Endothelial cell of umbilical vein (primary cell): ENCODE measurements at regions not wholly inside any gene's neighbourhood (a gene's known extent, or its start where the extent isn't known, plus 50 kb on each side); places are given as distances from the start of the nearest gene placed in this dataset.
"Not testable (repeated sequence)": the region's sequence is repeated elsewhere in the genome, so short reads cannot be mapped to it uniquely, and the experiment has no call there.

Source experiments
- BruUV-seq: library from RNA; stranded (reverse); fragments of 400-500 nt; replicated peaks from 2 replicates; lab custom pipeline; 2021; lab: Mats Ljungman, UMichigan
- CTCF ChIA-PET: fragments of 300-600, 350-600 bp; sonication (Branson Sonifier 250); formaldehyde crosslinking; loops from one replicate; lab custom pipeline; 2021; ENCODE audit warnings: antibody characterized with exemption, inconsistent platforms; lab: Charles Lee
- POLR2A ChIA-PET: fragments of 300-600, 350-600 bp; sonication (Branson Sonifier 250); formaldehyde crosslinking; loops from one replicate; lab custom pipeline; 2021; ENCODE audit warnings: antibody characterized with exemption, inconsistent platforms; lab: Charles Lee
- DNase-seq: peaks from one replicate; pipeline ENCODE4 v3.0.0-alpha.2; 2011; ENCODE audit warnings: low read depth, low spot score
- FAIRE-seq: peaks from 2 replicates; lab custom pipeline; 2011; peaks lifted over from hg19 to GRCh38; lab: Jason Lieb, UNC
- H2AFZ ChIP-seq: 2 replicates; pipeline ENCODE4 v1.6.0; 2012; ENCODE audit warnings: low read depth, low read length, control low read depth, inconsistent platforms
- H3K27ac ChIP-seq: 2 replicates; pipeline ENCODE4 v1.5.1; 2011; ENCODE audit warnings: low read depth, mild to moderate bottlenecking, control low read depth, low read length, moderate library complexity; ENCODE audit not compliant: insufficient read depth
- H3K27me3 ChIP-seq, 2 experiments: 2 replicates each; pipeline versions ENCODE4 v1.6.0 to v1.6.1; 2011; ENCODE audit warnings: low read length in 2 of 2, mixed read lengths in 1 of 2; ENCODE audit not compliant: control insufficient read depth in 2 of 2, insufficient read depth in 2 of 2
- H3K36me3 ChIP-seq, 2 experiments: 2 replicates in 1 of 2; 3 replicates in 1 of 2; pipeline ENCODE4 v1.5.1; 2011; ENCODE audit warnings: low read length in 2 of 2, mild to moderate bottlenecking in 1 of 2, moderate library complexity in 1 of 2; ENCODE audit not compliant: control insufficient read depth in 2 of 2, insufficient read depth in 2 of 2; ENCODE audit errors: extremely low read depth in 1 of 2
- H3K4me1 ChIP-seq: 3 replicates; pipeline ENCODE4 v1.5.1; 2011; ENCODE audit warnings: mild to moderate bottlenecking, low read length; ENCODE audit not compliant: control insufficient read depth, insufficient read depth; ENCODE audit errors: extremely low read depth
- H3K4me2 ChIP-seq: 2 replicates; pipeline ENCODE4 v1.6.1; 2011; ENCODE audit warnings: low read length, control low read depth, mixed read lengths; ENCODE audit not compliant: insufficient read depth
- H3K4me3 ChIP-seq, 3 experiments: fragments of 200-600 bp in 1 of 3; sonication (generic), shearing (Covaris generic) in 1 of 3; replicated peaks in 1 of 3; 2 replicates each; pipeline ENCODE4 v1.5.1; 2011 to 2016; ENCODE audit warnings: control low read depth in 3 of 3, low read length in 3 of 3, mild to moderate bottlenecking in 2 of 3, inconsistent platforms in 1 of 3, low read depth in 1 of 3, moderate library complexity in 1 of 3; ENCODE audit not compliant: insufficient read depth in 1 of 3
- H3K79me2 ChIP-seq: 2 replicates; pipeline ENCODE4 v1.6.0; 2012; ENCODE audit warnings: low read length, inconsistent platforms; ENCODE audit not compliant: control insufficient read depth, insufficient read depth
- H3K9ac ChIP-seq: replicated peaks from 2 replicates; pipeline ENCODE3; 2011; ENCODE audit warnings: low read length, control low read depth; ENCODE audit not compliant: insufficient read depth; ENCODE audit errors: extremely low read depth
- H3K9me1 ChIP-seq: replicated peaks from 3 replicates; pipeline ENCODE4 v1.6.0; 2011; ENCODE audit warnings: mild to moderate bottlenecking, low read length; ENCODE audit not compliant: control insufficient read depth, insufficient read depth; ENCODE audit errors: extremely low read depth
- H3K9me3 ChIP-seq: replicated peaks from 2 replicates; pipeline ENCODE4 v1.5.1; 2012; ENCODE audit warnings: low read length, inconsistent platforms; ENCODE audit not compliant: control insufficient read depth, insufficient read depth
- H4K20me1 ChIP-seq: replicated peaks from 2 replicates; pipeline ENCODE3; 2011; ENCODE audit warnings: mild to moderate bottlenecking, low read length; ENCODE audit not compliant: control insufficient read depth, insufficient read depth; ENCODE audit errors: extremely low read depth
- EZH2 ChIP-seq: IDR thresholded peaks from 2 replicates; pipeline ENCODE4 v1.6.1; 2012; ENCODE audit warnings: borderline replicate concordance, low read depth, mild to moderate bottlenecking, moderate library complexity, low read length, inconsistent platforms; ENCODE audit not compliant: severe bottlenecking
- FOS ChIP-seq: IDR thresholded peaks from 2 replicates; pipeline ENCODE4 v1.6.1; 2011; ENCODE audit warnings: mild to moderate bottlenecking, low read length, moderate library complexity, borderline replicate concordance; ENCODE audit not compliant: insufficient read depth
- GATA2 ChIP-seq: IDR thresholded peaks from 2 replicates; pipeline ENCODE4 v1.7.0; 2011; ENCODE audit warnings: low read depth, mild to moderate bottlenecking, moderate library complexity, mixed read lengths, low read length; ENCODE audit not compliant: insufficient read length, insufficient read depth
- JUN ChIP-seq: IDR thresholded peaks from 2 replicates; pipeline ENCODE4 v1.6.1; 2011; ENCODE audit warnings: borderline replicate concordance, low read depth; ENCODE audit not compliant: insufficient read length, insufficient read depth
- MYC ChIP-seq: IDR thresholded peaks from one replicate; pipeline ENCODE4 v1.6.1; 2011; ENCODE audit warnings: mild to moderate bottlenecking, low read depth, low read length
- POLR2A ChIP-seq: IDR thresholded peaks from 2 replicates; pipeline ENCODE4 v1.6.1; 2012; ENCODE audit warnings: low read depth, mild to moderate bottlenecking, control low read depth, low read length
- POLR2AphosphoS5 ChIP-seq: IDR thresholded peaks from 2 replicates; pipeline ENCODE4 v1.6.1; 2012; ENCODE audit warnings: low read depth, mild to moderate bottlenecking, control low read depth, low read length, moderate library complexity; ENCODE audit not compliant: insufficient read depth
- dilution Hi-C: fragments of 300-500 bp; cut with MboI; formaldehyde crosslinking; loops from one replicate; pipeline ENCODE4 v1.15.0; 2019; ENCODE audit warnings: low sequenced_read_pairs; ENCODE audit not compliant: extremely low pct_ligation_motif_present
- intact Hi-C: fragments of 100-400 bp; cut with micrococcal nuclease; formaldehyde crosslinking; loops from one replicate; pipeline ENCODE4 v1.10.0; 2022
- TF ChIP-seq, protein P1 (sequence below), 2 donors: IDR thresholded peaks; 1 replicate in 1 of 2; 2 replicates in 1 of 2; pipeline ENCODE4 v1.5.1; 2011; ENCODE audit warnings: low read length in 2 of 2, mild to moderate bottlenecking in 2 of 2, moderate library complexity in 2 of 2, control low read depth in 1 of 2, inconsistent platforms in 1 of 2, low read depth in 1 of 2; ENCODE audit not compliant: insufficient read depth in 1 of 2; ENCODE audit errors: extremely low read depth in 1 of 2
- TF ChIP-seq, protein P2 (sequence below): IDR thresholded peaks from 2 replicates; pipeline ENCODE4 v1.6.1; 2011; ENCODE audit not compliant: insufficient read depth, insufficient read length

DNA sequence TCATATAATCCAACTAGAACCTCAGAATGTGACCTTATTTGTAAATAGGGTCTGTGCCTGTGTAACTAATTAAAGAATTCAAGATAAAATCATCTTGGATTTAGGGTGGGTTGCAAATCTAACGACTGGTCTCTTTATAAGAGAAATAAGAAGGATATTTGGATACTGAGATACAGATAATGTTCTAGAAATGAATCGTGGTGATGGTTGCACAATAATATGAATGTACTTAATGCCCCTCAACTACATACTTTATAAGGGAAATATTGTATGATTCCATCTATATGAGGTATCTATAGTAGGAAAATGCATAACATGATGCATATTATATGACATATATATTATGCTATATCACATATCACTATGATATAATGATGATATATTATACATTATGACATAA is 265.7 kb downstream of the SEMA3D start:
- Histone ChIP-seq H3K9me3 (no peaks in the 10 kb centered on the region), H3K79me2 (no peaks in the 10 kb centered on the region), H3K4me2 (no peak overlapping the region), H3K4me3 (no peak overlapping the region), H3K4me1 (no peaks in the 10 kb centered on the region), H3K27ac (no peak overlapping the region), H3K9ac (no peak overlapping the region), H3K9me1 (no peaks in the 10 kb centered on the region), H2AFZ (no peak overlapping the region), H4K20me1 (no peaks in the 10 kb centered on the region), H3K36me3 (no peaks in the 10 kb centered on the region), H3K27me3 (no peaks in the 10 kb centered on the region)
- FAIRE-seq (no peak), DNase-seq (no peak)
- no peak for TF ChIP-seq JUN
- TF ChIP-seq, protein P1, sequence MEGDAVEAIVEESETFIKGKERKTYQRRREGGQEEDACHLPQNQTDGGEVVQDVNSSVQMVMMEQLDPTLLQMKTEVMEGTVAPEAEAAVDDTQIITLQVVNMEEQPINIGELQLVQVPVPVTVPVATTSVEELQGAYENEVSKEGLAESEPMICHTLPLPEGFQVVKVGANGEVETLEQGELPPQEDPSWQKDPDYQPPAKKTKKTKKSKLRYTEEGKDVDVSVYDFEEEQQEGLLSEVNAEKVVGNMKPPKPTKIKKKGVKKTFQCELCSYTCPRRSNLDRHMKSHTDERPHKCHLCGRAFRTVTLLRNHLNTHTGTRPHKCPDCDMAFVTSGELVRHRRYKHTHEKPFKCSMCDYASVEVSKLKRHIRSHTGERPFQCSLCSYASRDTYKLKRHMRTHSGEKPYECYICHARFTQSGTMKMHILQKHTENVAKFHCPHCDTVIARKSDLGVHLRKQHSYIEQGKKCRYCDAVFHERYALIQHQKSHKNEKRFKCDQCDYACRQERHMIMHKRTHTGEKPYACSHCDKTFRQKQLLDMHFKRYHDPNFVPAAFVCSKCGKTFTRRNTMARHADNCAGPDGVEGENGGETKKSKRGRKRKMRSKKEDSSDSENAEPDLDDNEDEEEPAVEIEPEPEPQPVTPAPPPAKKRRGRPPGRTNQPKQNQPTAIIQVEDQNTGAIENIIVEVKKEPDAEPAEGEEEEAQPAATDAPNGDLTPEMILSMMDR (IDR thresholded peaks at IDR 0.05; ENCODE audit: extremely low read depth in 1 of 2, insufficient read depth in 1 of 2, low read depth in 1 of 2, low read length in 2 of 2): no peak
- no peak for TF ChIP-seq POLR2AphosphoS5
- TF ChIP-seq, protein P2, sequence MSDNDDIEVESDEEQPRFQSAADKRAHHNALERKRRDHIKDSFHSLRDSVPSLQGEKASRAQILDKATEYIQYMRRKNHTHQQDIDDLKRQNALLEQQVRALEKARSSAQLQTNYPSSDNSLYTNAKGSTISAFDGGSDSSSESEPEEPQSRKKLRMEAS: no peak
- no peak for TF ChIP-seq FOS
- TF ChIP-seq GATA2: no peak
- TF ChIP-seq POLR2A: no peak
- TF ChIP-seq EZH2: no peak
- TF ChIP-seq MYC: no peak
- ChIA-PET POLR2A (no interaction called here), CTCF (no interaction called here)
- no TSS peak for BruUV-seq
- intact Hi-C loops (no loop called here), dilution Hi-C loops (no loop called here)

DNA sequence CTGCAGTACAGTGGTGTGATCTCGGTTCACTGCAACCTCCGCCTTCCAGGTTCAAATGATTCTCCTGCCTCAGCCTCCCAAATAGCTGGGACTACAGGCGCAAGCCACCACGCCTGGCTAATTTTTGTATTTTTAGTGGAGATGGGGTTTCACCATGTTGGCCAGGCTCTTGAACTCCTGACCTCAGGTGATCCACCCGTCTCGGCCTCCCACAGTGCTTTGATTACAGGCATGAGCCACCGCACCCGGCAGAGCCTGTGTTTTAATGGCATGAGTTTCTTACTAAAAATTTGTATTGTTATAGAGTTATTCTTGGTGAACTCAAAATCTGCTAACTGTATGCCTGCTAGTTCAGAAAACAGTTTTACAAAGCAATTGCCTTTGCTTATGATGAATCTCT is 269.9 kb downstream of the SEMA3D start:
- H3K4me3 ChIP-seq, POLR2A ChIA-PET: not testable (repeated sequence)

More for the DNA sequence above, 269.9 kb downstream of the SEMA3D start:
- FAIRE-seq, H3K4me1 ChIP-seq, H3K9ac ChIP-seq, BruUV-seq, H3K4me2 ChIP-seq, H2AFZ ChIP-seq, H3K9me1 ChIP-seq, H3K27ac ChIP-seq, H4K20me1 ChIP-seq, dilution Hi-C loops, H3K79me2 ChIP-seq, H3K27me3 ChIP-seq, intact Hi-C loops, H3K9me3 ChIP-seq, H3K36me3 ChIP-seq, DNase-seq: not testable (repeated sequence)
- CTCF ChIA-PET: interaction anchor here (0.6 kb wide), 1 partner anchor 51 kb away, joined by 3 read pairs; no protein-coding TSS in a partner anchor
